Upper lobe of left lung (tissue), 4 donors: ENCODE measurements at regions not wholly inside any gene's neighbourhood (a gene's known extent, or its start where the extent isn't known, plus 50 kb on each side); places are given as distances from the start of the nearest gene placed in this dataset.

Experiments
- CTCF ChIP-seq, 6 experiments: fragments of 450-650 bp in 4 of 6; fragments of 200-600 bp in 2 of 6; sonication (generic) in 2 of 6; IDR thresholded peaks; one replicate each; pipeline ENCODE4 v1.5.1; 2016 to 2019; ENCODE audit warnings: antibody characterized with exemption in 6 of 6
- EP300 ChIP-seq, 4 donors: sonication (generic); formaldehyde crosslinking; IDR thresholded peaks; one replicate each; pipeline ENCODE4 v1.5.1; 2017; ENCODE audit warnings: antibody characterized with exemption in 4 of 4, control low read depth in 2 of 4
- POLR2A ChIP-seq, 4 donors: fragments of 450-650 bp; IDR thresholded peaks; one replicate each; pipeline ENCODE4 v1.5.1; 2016 to 2017; ENCODE audit warnings: antibody characterized with exemption in 4 of 4, mild to moderate bottlenecking in 2 of 4
- POLR2AphosphoS5 ChIP-seq, 2 donors: sonication (generic); formaldehyde crosslinking; IDR thresholded peaks; one replicate each; pipeline ENCODE4 v1.5.1; 2017; ENCODE audit warnings: antibody characterized with exemption in 2 of 2

- TF ChIP-seq CTCF (IDR thresholded peaks at IDR 0.05) (no peak), EP300 (IDR thresholded peaks at IDR 0.05) (no peak), POLR2AphosphoS5 (IDR thresholded peaks at IDR 0.05) (no peak), POLR2A (IDR thresholded peaks at IDR 0.05) (no peak)
These were observed 138.4 kb upstream of the ALDH1B1 start for GRCh38 chr9:38254151-38254550.
